HepG2 (cell line): ENCODE measurements at regions not wholly inside any gene's neighbourhood (a gene's known extent, or its start where the extent isn't known, plus 50 kb on each side); places are given as distances from the start of the nearest gene placed in this dataset.

Experiments
- ATAC-seq: fragments of 200-7000 bp; cut with Tn5 transposase; 3 replicates; pipeline ENCODE4 v1.9.1; 2020; ENCODE audit warnings: mild to moderate bottlenecking, moderate library complexity
- BruUV-seq: library from RNA; stranded (reverse); fragments of 400-500 nt; replicated peaks from 2 replicates; lab custom pipeline; 2021; lab: Mats Ljungman, UMichigan
- CTCF ChIA-PET: fragments of 300-600 bp; formaldehyde crosslinking; extraction: SDS; loops from one replicate; lab custom pipeline; 2021; ENCODE audit warnings: low total read pairs, inconsistent platforms, low intra/inter-chr PET ratio; lab: Yijun Ruan, JAX
- POLR2A ChIA-PET: fragments of 350-600 bp; sonication (Branson Sonifier 250); formaldehyde crosslinking; loops from one replicate; lab custom pipeline; 2020; ENCODE audit warnings: antibody characterized with exemption, inconsistent platforms; lab: Yijun Ruan, JAX
- DNase-seq: peaks from one replicate; pipeline ENCODE4 v3.0.0-alpha.2; 2015; ENCODE audit warnings: low spot score
- FAIRE-seq: peaks from 3 replicates; lab custom pipeline; 2011; peaks lifted over from hg19 to GRCh38; lab: Jason Lieb, UNC
- H2AFZ ChIP-seq: one replicate; pipeline ENCODE4 v1.6.1; 2011; ENCODE audit warnings: low read length, inconsistent platforms
- H3K27ac ChIP-seq: fragments of 300-600 bp; 3 replicates; pipeline ENCODE4 v1.8.0; 2011; ENCODE audit warnings: mixed run types, mild to moderate bottlenecking, mixed read lengths, low read length, inconsistent platforms; ENCODE audit not compliant: insufficient read depth; ENCODE audit errors: extremely low read length
- H3K27me3 ChIP-seq, 2 experiments: fragments of 200-600 bp in 1 of 2; 2 replicates in 1 of 2; 3 replicates in 1 of 2; pipeline versions ENCODE4 v1.6.0 to v1.8.0; 2011; ENCODE audit warnings: low read length in 2 of 2, mild to moderate bottlenecking in 2 of 2, moderate library complexity in 2 of 2, inconsistent platforms in 1 of 2; ENCODE audit not compliant: insufficient read depth in 2 of 2, control insufficient read depth in 1 of 2
- H3K36me3 ChIP-seq, 2 experiments: fragments of 200-600 bp in 1 of 2; replicated peaks in 1 of 2; 2 replicates in 1 of 2; 3 replicates in 1 of 2; pipeline versions ENCODE4 v1.5.1 to v1.8.0; 2011; ENCODE audit warnings: low read length in 2 of 2, inconsistent platforms in 1 of 2; ENCODE audit not compliant: insufficient read depth in 2 of 2, control insufficient read depth in 1 of 2
- H3K4me1 ChIP-seq: 2 replicates; pipeline ENCODE4 v1.5.1; 2012; ENCODE audit warnings: low read length, inconsistent platforms; ENCODE audit not compliant: insufficient read depth
- H3K4me2 ChIP-seq: 2 replicates; pipeline ENCODE4 v1.6.0; 2011; ENCODE audit warnings: low read depth, low read length, inconsistent platforms
- H3K4me3 ChIP-seq, 3 experiments: fragments of 200-600 bp in 1 of 3; sonication (generic), shearing (Covaris generic) in 1 of 3; replicated peaks in 1 of 3; 2 replicates each; pipeline ENCODE4 v1.5.1; 2011 to 2016; ENCODE audit warnings: low read length in 3 of 3, inconsistent platforms in 2 of 3, low read depth in 2 of 3, mild to moderate bottlenecking in 2 of 3, control low read depth in 1 of 3, mixed read lengths in 1 of 3; ENCODE audit not compliant: insufficient read depth in 1 of 3
- H3K79me2 ChIP-seq: one replicate; pipeline ENCODE4 v1.6.1; 2011; ENCODE audit warnings: low read length, inconsistent platforms; ENCODE audit not compliant: insufficient read depth
- H3K9ac ChIP-seq: 2 replicates; pipeline ENCODE4 v1.6.0; 2011; ENCODE audit warnings: mild to moderate bottlenecking, low read depth, low read length, inconsistent platforms; ENCODE audit not compliant: insufficient read depth
- H3K9me3 ChIP-seq: 2 replicates; pipeline ENCODE4 v1.5.1; 2012; ENCODE audit warnings: mild to moderate bottlenecking, low read length
- H4K20me1 ChIP-seq: 2 replicates; pipeline ENCODE4 v1.6.0; 2011; ENCODE audit warnings: inconsistent platforms, mild to moderate bottlenecking, low read length, moderate library complexity; ENCODE audit not compliant: insufficient read depth
- EEA1 ChIP-seq: sonication (generic); formaldehyde crosslinking; IDR thresholded peaks from 2 replicates; pipeline ENCODE4 v1.5.1; 2020; ENCODE audit warnings: mild to moderate bottlenecking, missing genetic modification reagents, borderline replicate concordance
- ETV6 ChIP-seq: sonication (generic); formaldehyde crosslinking; conservative IDR thresholded peaks from 2 replicates; pipeline ENCODE4 v1.4.0; 2020; ENCODE audit warnings: missing genetic modification reagents
- EZH2 ChIP-seq: conservative IDR thresholded peaks from 2 replicates; pipeline ENCODE4 v1.6.1; 2012; ENCODE audit warnings: mild to moderate bottlenecking, low read depth, low read length, moderate library complexity
- FOSL1 ChIP-seq: sonication (generic); formaldehyde crosslinking; IDR thresholded peaks from 2 replicates; pipeline ENCODE4 v1.9.0; 2021; ENCODE audit warnings: missing genetic modification reagents, borderline replicate concordance
- KMT2A ChIP-seq: sonication (generic); formaldehyde crosslinking; IDR thresholded peaks from 2 replicates; pipeline ENCODE4 v1.4.0; 2020; ENCODE audit warnings: missing genetic modification reagents
- LCORL ChIP-seq, 2 experiments: fragments of 450-650 bp in 1 of 2; sonication (generic) in 1 of 2; formaldehyde crosslinking in 1 of 2; IDR thresholded peaks; 2 replicates each; pipeline versions ENCODE4 v1.5.0 to v1.6.1; 2017 to 2020; ENCODE audit warnings: antibody characterized with exemption in 1 of 2, missing genetic modification reagents in 1 of 2
- NFIB ChIP-seq: sonication (generic); formaldehyde crosslinking; IDR thresholded peaks from 2 replicates; pipeline ENCODE4 v1.9.0; 2021; ENCODE audit warnings: missing genetic modification reagents, mild to moderate bottlenecking, borderline replicate concordance
- PLRG1 ChIP-seq: fragments of 450-650 bp; conservative IDR thresholded peaks from 2 replicates; pipeline ENCODE4 v1.6.1; 2016
- RFXANK ChIP-seq: IDR thresholded peaks from 2 replicates; pipeline ENCODE4 v1.6.1; 2016
- SALL1 ChIP-seq: sonication (generic); formaldehyde crosslinking; IDR thresholded peaks from 2 replicates; pipeline ENCODE4 v1.8.0; 2022; ENCODE audit warnings: mild to moderate bottlenecking, missing genetic modification reagents
- TOPORS ChIP-seq: sonication (generic); formaldehyde crosslinking; IDR thresholded peaks from 2 replicates; pipeline ENCODE4 v1.8.0; 2023; ENCODE audit warnings: mild to moderate bottlenecking, missing genetic modification reagents
- ZNF431 ChIP-seq: sonication (generic); formaldehyde crosslinking; IDR thresholded peaks from 2 replicates; pipeline ENCODE4 v1.9.0; 2022; ENCODE audit warnings: missing genetic modification reagents, low read depth, mild to moderate bottlenecking, borderline replicate concordance
- ZNF451 ChIP-seq: sonication (generic); formaldehyde crosslinking; IDR thresholded peaks from 2 replicates; pipeline ENCODE4 v1.5.0; 2020; ENCODE audit warnings: mild to moderate bottlenecking, missing genetic modification reagents
- ZNF552 ChIP-seq: sonication (generic); formaldehyde crosslinking; IDR thresholded peaks from 2 replicates; pipeline ENCODE4 v1.9.0; 2022; ENCODE audit warnings: missing genetic modification reagents, mild to moderate bottlenecking, borderline replicate concordance
- ZNF816 ChIP-seq: sonication (generic); formaldehyde crosslinking; IDR thresholded peaks from 2 replicates; pipeline ENCODE4 v1.8.0; 2022; ENCODE audit warnings: missing genetic modification reagents, mild to moderate bottlenecking, borderline replicate concordance
- WGBS: methylation state at CpG from one replicate; pipeline ENCODE4 v1.1.6; 2017; ENCODE audit warnings: low lambda C conversion rate; 5-methylcytosine and 5-hydroxymethylcytosine counted together
- in situ Hi-C: cut with HindIII; loops from 2 replicates; pipeline ENCODE4 v1.10.0; 2017; ENCODE audit warnings: low pct_unique_long_range_greater_than_20kb; ENCODE audit not compliant: extremely low pct_ligation_motif_present
- intact Hi-C: fragments of 100-400 bp; cut with micrococcal nuclease; formaldehyde crosslinking; loops from one replicate; pipeline ENCODE4 v1.10.0; 2022; ENCODE audit not compliant: unreplicated experiment
- TF ChIP-seq, protein P1 (sequence below): sonication (generic); formaldehyde crosslinking; IDR thresholded peaks from 2 replicates; pipeline ENCODE4 v1.5.0; 2020; ENCODE audit warnings: missing genetic modification reagents
- TF ChIP-seq, protein P2 (sequence below): sonication (generic); formaldehyde crosslinking; IDR thresholded peaks from 2 replicates; pipeline ENCODE4 v1.8.0; 2022; ENCODE audit warnings: mild to moderate bottlenecking, missing genetic modification reagents, moderate library complexity
- TF ChIP-seq, protein P3 (sequence below): sonication (generic); formaldehyde crosslinking; IDR thresholded peaks from 2 replicates; pipeline ENCODE4 v1.4.0; 2020; ENCODE audit warnings: missing genetic modification reagents, mild to moderate bottlenecking, borderline replicate concordance

DNA sequence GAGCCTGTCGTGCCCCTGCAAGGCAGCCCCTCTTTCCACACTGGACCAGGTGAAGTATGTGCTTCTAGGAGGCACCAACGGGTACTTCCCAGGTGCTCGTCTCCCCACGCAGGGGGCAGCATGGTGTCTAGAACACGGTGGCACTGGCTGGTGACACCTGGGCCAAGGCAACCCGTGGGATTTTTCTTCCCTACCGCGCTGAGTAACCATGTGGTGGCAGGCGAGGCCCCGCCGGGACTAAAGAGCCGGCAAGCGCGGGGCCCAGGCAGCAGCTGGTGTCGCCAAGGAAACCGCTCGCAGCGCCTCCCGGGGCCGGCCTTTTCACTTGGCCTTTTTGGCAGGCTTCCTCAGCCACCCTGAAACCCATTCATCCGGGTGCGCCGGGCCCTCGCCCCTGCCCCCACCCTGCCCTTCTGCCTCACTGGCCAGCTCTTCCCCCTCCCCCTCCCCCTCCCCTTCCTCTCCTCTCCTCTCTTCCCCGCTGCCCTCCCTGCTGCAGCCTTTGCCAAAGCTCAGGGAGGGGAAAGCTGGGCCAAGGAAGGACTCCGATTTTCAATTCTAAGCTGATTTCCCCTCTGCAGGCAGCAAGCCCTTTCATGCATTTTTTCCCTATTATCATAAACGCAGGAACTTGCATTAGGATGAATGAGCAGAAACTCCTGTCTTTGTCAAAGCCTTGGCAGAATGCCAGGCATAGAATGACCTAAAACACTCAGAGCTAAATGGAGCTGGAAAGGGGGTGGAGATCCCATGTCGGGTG, 81.2 kb downstream of the IRF2BPL start:
- peak overlapping the region; percentile 86 for H3K4me2 ChIP-seq
- H3K36me3 ChIP-seq, result no peaks in the 10 kb centered on the region
- no peak overlapping the region for H2AFZ ChIP-seq
- no peaks in the 10 kb centered on the region for H3K27me3 ChIP-seq
- peaks cover 79% of the 10 kb centered on the region for H3K4me1 ChIP-seq
- no peaks in the 10 kb centered on the region for H4K20me1 ChIP-seq
- H3K79me2 ChIP-seq, result no peaks in the 10 kb centered on the region
- H3K27ac ChIP-seq, result no peak overlapping the region
- peak overlapping the region; percentile 51; the same call in 1 of the 2 replicates for H3K9ac ChIP-seq
- ATAC-seq (peak; percentile 92), FAIRE-seq (no peak), DNase-seq (peak; percentile 74)
- 4% methylated on average over 17 of the region's 28 CpGs for WGBS
- H3K9me3 ChIP-seq, result no peaks in the 10 kb centered on the region
- in situ Hi-C loops (no loop called here), intact Hi-C loops (loop anchor here (1.0 kb wide), 2 partner anchors 76 to 106 kb away; no protein-coding TSS in a partner anchor)
- ChIA-PET CTCF (interaction anchor here (1.3 to 2.5 kb wide), 5 partner anchors 106 to 123 kb away, joined by 3 to 24 read pairs (median 4); no protein-coding TSS in a partner anchor), POLR2A (interaction anchor here (0.6 to 2.0 kb wide), 5 partner anchors 8 to 89 kb away, joined by 3 to 14 read pairs (median 8); partner anchors contain the start of gene IRF2BPL)
- BruUV-seq, result no TSS peak
- H3K4me3 ChIP-seq, result peak overlapping the region; percentile 12 to 68 (median 27); a peak in 4 of 6 replicates
- TF ChIP-seq EEA1 (CRISPR knock-in tag) (no peak), ZNF431 (CRISPR knock-in tag) (no peak), ZNF552 (no peak), TOPORS (CRISPR knock-in tag) (no peak), KMT2A (CRISPR knock-in tag) (0 out of 2 replicates have a peak, but pooled peaks have one; percentile 26), EZH2 (no peak), NFIB (CRISPR knock-in tag) (no peak), ETV6 (CRISPR knock-in tag) (no peak), PLRG1 (no peak), FOSL1 (CRISPR knock-in tag) (no peak), RFXANK (CRISPR knock-in tag) (no peak), ZNF816 (CRISPR knock-in tag) (no peak), LCORL (IDR thresholded peaks at IDR 0.05) (peak; percentile 65; the same call in 1 of the 2 replicates), LCORL (CRISPR knock-in tag; IDR thresholded peaks at IDR 0.05) (peak; percentile 38; the same call in 1 of the 2 replicates), ZNF451 (no peak), SALL1 (peak; percentile 50; the same call in 1 of the 2 replicates)
- TF ChIP-seq, protein P1, sequence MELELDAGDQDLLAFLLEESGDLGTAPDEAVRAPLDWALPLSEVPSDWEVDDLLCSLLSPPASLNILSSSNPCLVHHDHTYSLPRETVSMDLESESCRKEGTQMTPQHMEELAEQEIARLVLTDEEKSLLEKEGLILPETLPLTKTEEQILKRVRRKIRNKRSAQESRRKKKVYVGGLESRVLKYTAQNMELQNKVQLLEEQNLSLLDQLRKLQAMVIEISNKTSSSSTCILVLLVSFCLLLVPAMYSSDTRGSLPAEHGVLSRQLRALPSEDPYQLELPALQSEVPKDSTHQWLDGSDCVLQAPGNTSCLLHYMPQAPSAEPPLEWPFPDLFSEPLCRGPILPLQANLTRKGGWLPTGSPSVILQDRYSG, result no peak
- TF ChIP-seq, protein P2, sequence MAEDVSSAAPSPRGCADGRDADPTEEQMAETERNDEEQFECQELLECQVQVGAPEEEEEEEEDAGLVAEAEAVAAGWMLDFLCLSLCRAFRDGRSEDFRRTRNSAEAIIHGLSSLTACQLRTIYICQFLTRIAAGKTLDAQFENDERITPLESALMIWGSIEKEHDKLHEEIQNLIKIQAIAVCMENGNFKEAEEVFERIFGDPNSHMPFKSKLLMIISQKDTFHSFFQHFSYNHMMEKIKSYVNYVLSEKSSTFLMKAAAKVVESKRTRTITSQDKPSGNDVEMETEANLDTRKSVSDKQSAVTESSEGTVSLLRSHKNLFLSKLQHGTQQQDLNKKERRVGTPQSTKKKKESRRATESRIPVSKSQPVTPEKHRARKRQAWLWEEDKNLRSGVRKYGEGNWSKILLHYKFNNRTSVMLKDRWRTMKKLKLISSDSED (CRISPR knock-in tag), result no peak
- TF ChIP-seq, protein P3, sequence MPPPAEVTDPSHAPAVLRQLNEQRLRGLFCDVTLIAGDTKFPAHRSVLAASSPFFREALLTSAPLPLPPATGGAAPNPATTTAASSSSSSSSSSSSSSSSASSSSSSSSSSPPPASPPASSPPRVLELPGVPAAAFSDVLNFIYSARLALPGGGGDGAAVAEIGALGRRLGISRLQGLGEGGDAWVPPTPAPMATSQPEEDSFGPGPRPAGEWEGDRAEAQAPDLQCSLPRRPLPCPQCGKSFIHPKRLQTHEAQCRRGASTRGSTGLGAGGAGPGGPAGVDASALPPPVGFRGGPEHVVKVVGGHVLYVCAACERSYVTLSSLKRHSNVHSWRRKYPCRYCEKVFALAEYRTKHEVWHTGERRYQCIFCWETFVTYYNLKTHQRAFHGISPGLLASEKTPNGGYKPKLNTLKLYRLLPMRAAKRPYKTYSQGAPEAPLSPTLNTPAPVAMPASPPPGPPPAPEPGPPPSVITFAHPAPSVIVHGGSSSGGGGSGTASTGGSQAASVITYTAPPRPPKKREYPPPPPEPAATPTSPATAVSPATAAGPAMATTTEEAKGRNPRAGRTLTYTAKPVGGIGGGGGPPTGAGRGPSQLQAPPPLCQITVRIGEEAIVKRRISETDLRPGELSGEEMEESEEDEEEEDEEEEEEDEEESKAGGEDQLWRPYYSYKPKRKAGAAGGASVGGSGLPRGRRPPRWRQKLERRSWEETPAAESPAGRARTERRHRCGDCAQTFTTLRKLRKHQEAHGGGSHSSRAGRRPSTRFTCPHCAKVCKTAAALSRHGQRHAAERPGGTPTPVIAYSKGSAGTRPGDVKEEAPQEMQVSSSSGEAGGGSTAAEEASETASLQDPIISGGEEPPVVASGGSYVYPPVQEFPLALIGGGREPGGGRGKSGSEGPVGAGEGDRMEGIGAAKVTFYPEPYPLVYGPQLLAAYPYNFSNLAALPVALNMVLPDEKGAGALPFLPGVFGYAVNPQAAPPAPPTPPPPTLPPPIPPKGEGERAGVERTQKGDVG (CRISPR knock-in tag), result no peak
